Ovary (tissue), 7 donors: ENCODE measurements at regions not wholly inside any gene's neighbourhood (a gene's known extent, or its start where the extent isn't known, plus 50 kb on each side); places are given as distances from the start of the nearest gene placed in this dataset.

Experiments
- DNase-seq, 5 donors: peaks; one replicate each; pipeline ENCODE4 v3.0.0-alpha.2; 2019 to 2020
- H3K27ac ChIP-seq, 2 donors: fragments of 200-600 bp; one replicate each; pipeline versions ENCODE4 v1.5.1 to v1.8.0; 2019 to 2022
- H3K27me3 ChIP-seq: fragments of 200-600 bp; one replicate; pipeline ENCODE4 v1.8.0; 2022
- H3K36me3 ChIP-seq: fragments of 200-600 bp; sonication (generic); one replicate; pipeline ENCODE4 v1.5.1; 2019
- H3K4me1 ChIP-seq: one replicate; pipeline ENCODE4 v1.8.1; 2013; ENCODE audit warnings: mild to moderate bottlenecking, moderate library complexity; ENCODE audit not compliant: insufficient read depth
- H3K4me3 ChIP-seq: fragments of 200-600 bp; sonication (generic); one replicate; pipeline ENCODE4 v1.5.1; 2017
- H3K9me3 ChIP-seq, 2 donors: fragments of 200-600 bp in 1 of 2; sonication (generic) in 1 of 2; one replicate each; pipeline versions ENCODE4 v1.5.1 to v1.8.1; 2013 to 2019; ENCODE audit warnings: mild to moderate bottlenecking in 1 of 2, moderate library complexity in 1 of 2
- CTCF ChIP-seq, 3 donors: fragments of 450-650 bp in 2 of 3; fragments of 200-600 bp in 1 of 3; IDR thresholded peaks; one replicate each; pipeline versions ENCODE4 v1.5.1 to v1.8.0; 2016 to 2022; ENCODE audit warnings: antibody characterized with exemption in 3 of 3, mild to moderate bottlenecking in 1 of 3
- EP300 ChIP-seq: sonication (generic); formaldehyde crosslinking; IDR thresholded peaks from one replicate; pipeline ENCODE4 v1.6.1; 2017; ENCODE audit warnings: antibody characterized with exemption
- POLR2A ChIP-seq: fragments of 450-650 bp; IDR thresholded peaks from one replicate; pipeline ENCODE4 v1.6.1; 2017; ENCODE audit warnings: antibody characterized with exemption, mild to moderate bottlenecking, moderate library complexity
- WGBS, 3 donors: extraction: QIAGEN DNeasy Blood & Tissue Kit in 1 of 3; methylation state at CpG; one replicate each; pipeline versions ENCODE4 v1.1.5 to v1.1.7; 2013 to 2017; 5-methylcytosine and 5-hydroxymethylcytosine counted together
- intact Hi-C, 4 donors: fragments of 100-400 bp; cut with DNase I; formaldehyde crosslinking; loops; one replicate each; pipeline versions ENCODE4 v1.11.0 to v1.15.1; 2022 to 2023
- donor health status: DM: no; HTN: no; CAD: no; lungs with moderate emphysema.
- donor health status: DM: no; HTN: no; CAD: no.
- donor health status: Bipolar disorder and iron deficiency.
- donor health status: DM: no; HTN: no; CAD: no.
- donor health status: DM: yes; HTN: yes; CAD: no.

GRCh38 chr1:34342334-34342733 lies 165.6 kb downstream of the C1orf94 start:
- intact Hi-C loops, result no loop called here
- H3K4me1 ChIP-seq, result no peaks in the 10 kb centered on the region
- TF ChIP-seq EP300 (no peak), POLR2A (no peak), CTCF (IDR thresholded peaks at IDR 0.05) (no peak)
- DNase-seq, result no peak
- no peak overlapping the region for H3K4me3 ChIP-seq
- H3K36me3 ChIP-seq, result no peaks in the 10 kb centered on the region
- WGBS, 3 donors, result 87 to 93% (median 89%) methylated on average over 1 of the region's 1 CpG
- H3K27me3 ChIP-seq, result no peaks in the 10 kb centered on the region
- H3K27ac ChIP-seq, result no peak overlapping the region
- no peaks in the 10 kb centered on the region for H3K9me3 ChIP-seq

GRCh38 chr1:34346128-34346527 lies 169.4 kb downstream of the C1orf94 start:
- Histone ChIP-seq H3K9me3 (no peaks in the 10 kb centered on the region), H3K27me3 (no peaks in the 10 kb centered on the region), H3K36me3 (no peaks in the 10 kb centered on the region), H3K27ac (no peak overlapping the region), H3K4me3 (no peak overlapping the region), H3K4me1 (no peaks in the 10 kb centered on the region)
- intact Hi-C loops, result no loop called here
- DNase-seq, result no peak
- WGBS, 3 donors, result 45 to 62% (median 46%) methylated on average over 3 of the region's 3 CpGs
- TF ChIP-seq POLR2A (no peak), CTCF (IDR thresholded peaks at IDR 0.05) (no peak), EP300 (no peak)

- H3K27me3 ChIP-seq, result no peaks in the 10 kb centered on the region
- DNase-seq, result no peak
- no peak overlapping the region for H3K27ac ChIP-seq
- H3K9me3 ChIP-seq, result no peaks in the 10 kb centered on the region
- TF ChIP-seq EP300, result no peak
- no peak for TF ChIP-seq CTCF (IDR thresholded peaks at IDR 0.05)
- no peak for TF ChIP-seq POLR2A
- H3K4me1 ChIP-seq, result no peaks in the 10 kb centered on the region
- H3K4me3 ChIP-seq, result no peak overlapping the region
- H3K36me3 ChIP-seq, result no peaks in the 10 kb centered on the region
- 39 to 64% (median 44%) methylated on average over 2 of the region's 2 CpGs for WGBS, 3 donors
- intact Hi-C loops, result no loop called here
Observed at GRCh38 chr1:34353409-34353808, 176.7 kb downstream of the C1orf94 start.

- intact Hi-C loops, result no loop called here
- no peaks in the 10 kb centered on the region for H3K27me3 ChIP-seq
- TF ChIP-seq POLR2A, result no peak
- no peak for TF ChIP-seq CTCF (IDR thresholded peaks at IDR 0.05)
- TF ChIP-seq EP300, result no peak
- H3K27ac ChIP-seq, result no peak overlapping the region
- H3K4me3 ChIP-seq, result no peak overlapping the region
- 54 to 64% (median 62%) methylated on average over 2 of the region's 2 CpGs for WGBS, 3 donors
- no peaks in the 10 kb centered on the region for H3K9me3 ChIP-seq
- H3K36me3 ChIP-seq, result no peaks in the 10 kb centered on the region
- no peak for DNase-seq
- H3K4me1 ChIP-seq, result no peaks in the 10 kb centered on the region
Observed at GRCh38 chr1:34354367-34354766, 177.7 kb downstream of the C1orf94 start.

- intact Hi-C loops, result no loop called here
- Histone ChIP-seq H3K36me3 (no peaks in the 10 kb centered on the region), H3K9me3 (no peaks in the 10 kb centered on the region), H3K27me3 (no peaks in the 10 kb centered on the region), H3K4me3 (no peak overlapping the region), H3K27ac (no peak overlapping the region), H3K4me1 (no peaks in the 10 kb centered on the region)
- DNase-seq, result no peak
- WGBS, 3 donors, result 80 to 89% (median 83%) methylated on average over 4 of the region's 4 CpGs
- no peak for TF ChIP-seq POLR2A
- no peak for TF ChIP-seq CTCF (IDR thresholded peaks at IDR 0.05)
- no peak for TF ChIP-seq EP300
Observed at GRCh38 chr1:34356853-34357252, 180.1 kb downstream of the C1orf94 start.
